Neural cell (in vitro differentiated cells): ENCODE measurements at regions not wholly inside any gene's neighbourhood (a gene's known extent, or its start where the extent isn't known, plus 50 kb on each side); places are given as distances from the start of the nearest gene placed in this dataset.

Source experiments
- H2AFZ ChIP-seq: fragments of 200-600, 300-800 bp; sonication (generic), shearing (Covaris generic); 2 replicates; pipeline ENCODE4 v1.6.0; 2014; ENCODE audit warnings: low read depth, mild to moderate bottlenecking, antibody characterized with exemption, low read length, moderate library complexity
- H3F3A ChIP-seq: fragments of 200-600 bp; shearing (Covaris generic); 2 replicates; pipeline ENCODE4 v1.6.1; 2016; ENCODE audit warnings: mild to moderate bottlenecking, moderate library complexity, mixed read lengths, antibody characterized with exemption, low read length; ENCODE audit not compliant: insufficient read depth, poor library complexity, severe bottlenecking
- H3K27ac ChIP-seq: fragments of 200-600, 300-800 bp; sonication (generic), shearing (Covaris generic); 2 replicates; pipeline ENCODE4 v1.5.1; 2014; ENCODE audit warnings: mild to moderate bottlenecking, low read length, moderate library complexity
- H3K27me3 ChIP-seq: fragments of 300-800, 200-600 bp; sonication (generic), shearing (Covaris generic); 2 replicates; pipeline ENCODE4 v1.6.0; 2014; ENCODE audit warnings: mild to moderate bottlenecking, low read depth, low read length, moderate library complexity; ENCODE audit not compliant: insufficient read depth
- H3K36me3 ChIP-seq: fragments of 300-800, 200-600 bp; sonication (generic), shearing (Covaris generic); 2 replicates; pipeline ENCODE4 v1.5.1; 2014; ENCODE audit warnings: mild to moderate bottlenecking, antibody characterized with exemption, low read length, moderate library complexity; ENCODE audit not compliant: insufficient read depth
- H3K4me2 ChIP-seq: fragments of 300-800, 200-600 bp; sonication (generic), shearing (Covaris generic); 2 replicates; pipeline ENCODE4 v1.6.0; 2014; ENCODE audit warnings: mild to moderate bottlenecking, low read length
- H3K4me3 ChIP-seq: fragments of 300-800, 200-600 bp; sonication (generic), shearing (Covaris generic); 2 replicates; pipeline ENCODE4 v1.5.1; 2014; ENCODE audit warnings: mild to moderate bottlenecking, low read length, moderate library complexity
- H3K79me2 ChIP-seq: fragments of 200-600 bp; shearing (Covaris generic); replicated peaks from 2 replicates; pipeline ENCODE4 v1.6.0; 2014; ENCODE audit warnings: mild to moderate bottlenecking, low read length, moderate library complexity; ENCODE audit not compliant: insufficient read depth
- H3K9ac ChIP-seq: fragments of 300-800, 200-600 bp; sonication (generic), shearing (Covaris generic); 2 replicates; pipeline ENCODE4 v1.6.1; 2016; ENCODE audit warnings: mild to moderate bottlenecking, low read length, mixed read lengths
- H3K9me2 ChIP-seq: fragments of 200-600 bp; shearing (Covaris generic); 2 replicates; pipeline ENCODE4 v1.6.1; 2016; ENCODE audit warnings: mild to moderate bottlenecking, low read length, mixed read lengths; ENCODE audit not compliant: insufficient read depth
- H3K9me3 ChIP-seq: fragments of 200-600, 300-800 bp; sonication (generic), shearing (Covaris generic); 2 replicates; pipeline ENCODE4 v1.6.1; 2016; ENCODE audit warnings: mild to moderate bottlenecking, mixed run types, low read length, moderate library complexity, mixed read lengths
- H4K20me1 ChIP-seq: fragments of 200-600 bp; shearing (Covaris generic); 2 replicates; pipeline ENCODE4 v1.6.1; 2016; ENCODE audit warnings: mild to moderate bottlenecking, mixed run types; ENCODE audit not compliant: insufficient read depth
- CTCF ChIP-seq: fragments of 450-650 bp; IDR thresholded peaks from 2 replicates; pipeline ENCODE4 v1.5.1; 2014; ENCODE audit warnings: antibody characterized with exemption, mild to moderate bottlenecking, moderate library complexity; ENCODE audit not compliant: poor library complexity, severe bottlenecking
- EP300 ChIP-seq: fragments of 450-650 bp; conservative IDR thresholded peaks from 2 replicates; pipeline ENCODE4 v1.6.1; 2014; ENCODE audit warnings: antibody characterized with exemption, mild to moderate bottlenecking, moderate library complexity; ENCODE audit not compliant: poor library complexity, severe bottlenecking
- EZH2 ChIP-seq: fragments of 200-600, 300-800 bp; shearing (Covaris generic), sonication (generic); IDR thresholded peaks from 2 replicates; pipeline ENCODE4 v1.6.1; 2014; ENCODE audit warnings: antibody characterized with exemption, low read length, borderline replicate concordance, mild to moderate bottlenecking; ENCODE audit not compliant: insufficient read depth, poor library complexity, severe bottlenecking
- MXI1 ChIP-seq: fragments of 450-650 bp; conservative IDR thresholded peaks from 2 replicates; pipeline ENCODE4 v1.6.1; 2014; ENCODE audit warnings: antibody characterized with exemption, mild to moderate bottlenecking; ENCODE audit not compliant: poor library complexity, severe bottlenecking
- POLR2AphosphoS5 ChIP-seq: IDR thresholded peaks from 2 replicates; pipeline ENCODE4 v1.6.1; 2012
- RAD21 ChIP-seq: fragments of 450-650 bp; conservative IDR thresholded peaks from 2 replicates; pipeline ENCODE4 v1.6.1; 2014; ENCODE audit warnings: antibody characterized with exemption, mild to moderate bottlenecking, moderate library complexity
- REST ChIP-seq: IDR thresholded peaks from 2 replicates; pipeline ENCODE4 v1.6.1; 2012; ENCODE audit warnings: borderline replicate concordance
- SMC3 ChIP-seq: fragments of 450-650 bp; conservative IDR thresholded peaks from 2 replicates; pipeline ENCODE4 v1.6.1; 2014; ENCODE audit warnings: antibody characterized with exemption, mild to moderate bottlenecking, moderate library complexity; ENCODE audit not compliant: poor library complexity
- TAF1 ChIP-seq: IDR thresholded peaks from 2 replicates; pipeline ENCODE4 v1.6.1; 2012; ENCODE audit warnings: low read depth

DNA sequence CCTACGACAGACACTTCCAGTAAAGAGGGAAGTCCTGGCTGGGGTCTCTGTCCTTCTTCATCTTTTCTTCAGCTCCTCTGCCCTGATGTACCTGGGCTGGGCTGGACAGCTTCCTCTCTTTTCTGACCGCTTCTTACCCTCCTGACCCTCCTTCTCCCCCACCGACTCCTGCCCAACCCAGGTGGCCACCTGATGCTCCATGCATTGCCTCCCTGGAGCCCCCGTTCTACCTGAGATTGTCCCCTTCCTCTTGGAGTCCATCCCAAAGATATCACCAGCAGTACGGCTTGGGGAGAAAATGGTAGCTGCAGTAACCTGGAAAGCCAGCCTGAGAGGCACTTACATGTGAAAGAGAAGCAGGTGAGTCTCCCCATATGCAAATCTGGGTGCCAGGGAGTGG, 566.3 kb downstream of the TCERG1L start:
- no peaks in the 10 kb centered on the region for H3K9me2 ChIP-seq
- no peak for TF ChIP-seq EP300
- H2AFZ ChIP-seq = no peak overlapping the region
- H3K4me2 ChIP-seq = no peak overlapping the region
- no peaks in the 10 kb centered on the region for H3K79me2 ChIP-seq
- H3K4me3 ChIP-seq = no peak overlapping the region
- no peaks in the 10 kb centered on the region for H3K36me3 ChIP-seq
- no peaks in the 10 kb centered on the region for H3K27me3 ChIP-seq
- H3K27ac ChIP-seq = no peak overlapping the region
- H3K9me3 ChIP-seq = no peaks in the 10 kb centered on the region
- H3F3A ChIP-seq = no peaks in the 10 kb centered on the region
- H3K9ac ChIP-seq = no peak overlapping the region
- H4K20me1 ChIP-seq = no peaks in the 10 kb centered on the region

DNA sequence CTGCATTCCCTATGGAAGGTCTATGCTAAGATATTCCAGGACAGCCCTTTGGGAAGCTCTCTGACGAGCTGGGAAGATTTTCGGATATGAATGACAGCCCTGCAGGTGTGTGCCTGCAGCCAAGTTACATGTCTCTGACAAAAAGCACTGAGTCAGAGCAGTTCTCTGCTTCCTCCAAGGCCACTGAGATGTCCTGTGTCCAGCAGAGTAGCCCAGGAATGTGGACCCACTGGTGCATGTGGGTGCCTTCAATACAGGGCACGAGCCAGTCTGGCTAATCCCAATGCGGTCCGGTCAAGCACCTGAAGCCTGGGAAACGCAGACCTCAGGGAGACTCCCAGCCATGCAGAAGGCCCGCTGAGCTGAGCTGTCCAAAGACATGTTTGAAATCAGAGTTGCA, 565.7 kb downstream of the TCERG1L start:
- H4K20me1 ChIP-seq = no peaks in the 10 kb centered on the region
- no peaks in the 10 kb centered on the region for H3K79me2 ChIP-seq
- H2AFZ ChIP-seq = no peak overlapping the region
- no peaks in the 10 kb centered on the region for H3F3A ChIP-seq
- no peaks in the 10 kb centered on the region for H3K36me3 ChIP-seq
- H3K9me3 ChIP-seq = no peaks in the 10 kb centered on the region
- H3K9ac ChIP-seq = no peak overlapping the region
- no peak overlapping the region for H3K4me2 ChIP-seq
- H3K4me3 ChIP-seq = no peak overlapping the region
- H3K27ac ChIP-seq = no peak overlapping the region
- H3K9me2 ChIP-seq = no peaks in the 10 kb centered on the region
- no peaks in the 10 kb centered on the region for H3K27me3 ChIP-seq
- TF ChIP-seq EZH2 (no peak), CTCF (no peak), POLR2AphosphoS5 (no peak)

- H3K9me3 ChIP-seq = no peaks in the 10 kb centered on the region
- no peak overlapping the region for H3K4me3 ChIP-seq
- H3K27me3 ChIP-seq = no peaks in the 10 kb centered on the region
- no peak overlapping the region for H3K9ac ChIP-seq
- no peaks in the 10 kb centered on the region for H3K9me2 ChIP-seq
- H3K79me2 ChIP-seq = no peaks in the 10 kb centered on the region
- no peak overlapping the region for H2AFZ ChIP-seq
- H3F3A ChIP-seq = no peaks in the 10 kb centered on the region
- no peak overlapping the region for H3K4me2 ChIP-seq
- no peak overlapping the region for H3K27ac ChIP-seq
- no peaks in the 10 kb centered on the region for H4K20me1 ChIP-seq
- no peaks in the 10 kb centered on the region for H3K36me3 ChIP-seq
- TF ChIP-seq SMC3 (no peak), TAF1 (no peak)
These were observed 565.2 kb downstream of the TCERG1L start for GRCh38 chr10:130746311-130746710.

GRCh38 chr10:130747356-130747755, 564.2 kb downstream of the TCERG1L start:
- H2AFZ ChIP-seq = no peak overlapping the region
- H3K27me3 ChIP-seq = no peaks in the 10 kb centered on the region
- H3K36me3 ChIP-seq = no peaks in the 10 kb centered on the region
- no peaks in the 10 kb centered on the region for H3K9me2 ChIP-seq
- H3K27ac ChIP-seq = no peak overlapping the region
- H3K9me3 ChIP-seq = no peaks in the 10 kb centered on the region
- H3K4me2 ChIP-seq = no peak overlapping the region
- H3K79me2 ChIP-seq = no peaks in the 10 kb centered on the region
- H3K4me3 ChIP-seq = no peak overlapping the region
- H3F3A ChIP-seq = no peaks in the 10 kb centered on the region
- TF ChIP-seq MXI1 (no peak), EZH2 (no peak), RAD21 (no peak), TAF1 (no peak), SMC3 (no peak), POLR2AphosphoS5 (no peak), CTCF (no peak), REST (no peak), EP300 (no peak)
- no peak overlapping the region for H3K9ac ChIP-seq
- H4K20me1 ChIP-seq = no peaks in the 10 kb centered on the region
